ENCODE measurements at regions not wholly inside any gene's neighbourhood (a gene's known extent, or its start where the extent isn't known, plus 50 kb on each side); places are given as distances from the start of the nearest gene placed in this dataset.

DNA sequence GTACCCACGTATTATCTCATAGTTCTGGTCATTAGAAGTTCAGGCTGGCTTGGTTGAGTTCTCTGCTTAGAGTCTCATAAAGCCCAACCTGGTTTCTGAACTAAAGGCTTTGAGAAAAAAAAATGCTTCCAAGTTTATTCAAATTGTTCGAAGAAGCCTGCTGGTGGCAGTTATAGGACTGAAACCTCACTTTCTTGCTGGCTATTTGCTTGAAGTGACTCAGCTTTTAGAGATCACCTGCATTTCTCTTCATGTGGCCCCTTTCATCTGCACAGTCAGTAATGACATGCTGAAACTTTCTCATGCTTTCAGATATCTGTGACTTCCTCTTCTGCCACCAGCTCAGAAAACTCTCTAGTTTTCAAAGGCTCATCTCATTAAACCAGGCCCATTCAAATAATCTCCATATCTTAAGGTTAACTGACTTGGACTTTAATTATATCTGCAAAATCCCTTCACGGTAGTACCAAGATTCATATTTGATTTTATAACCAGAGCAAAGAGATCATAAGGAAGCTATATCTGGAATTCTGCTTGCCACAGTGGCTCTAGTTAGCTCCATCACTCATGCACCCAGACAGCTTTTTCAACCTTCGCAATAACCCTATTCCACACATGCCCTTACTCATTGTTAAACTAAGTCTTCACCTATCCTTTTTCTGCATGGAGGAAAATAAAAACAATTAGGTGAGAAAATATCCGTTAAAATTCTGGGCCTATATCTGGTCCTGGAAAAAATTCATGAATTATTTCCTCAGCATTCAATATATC is 433.8 kb upstream of the CBLB start:
- no peak for TF ChIP-seq CTCF (IDR thresholded peaks at IDR 0.05; ENCODE audit: low read depth, low read length)
- TF ChIP-seq EZH2phosphoT487 (IDR thresholded peaks at IDR 0.05; ENCODE audit: low read depth) = peak; percentile 63; the same call in 1 of the 2 replicates
